ENCODE measurements at regions not wholly inside any gene's neighbourhood (a gene's known extent, or its start where the extent isn't known, plus 50 kb on each side); places are given as distances from the start of the nearest gene placed in this dataset.
"Not testable (repeated sequence)": the region's sequence is repeated elsewhere in the genome, so short reads cannot be mapped to it uniquely, and the experiment has no call there.

GRCh38 chr7:81272176-81272575 is 353.3 kb upstream of the SEMA3C start:
- no peak for DNase-seq

- DNase-seq: no peak
Measured at GRCh38 chr7:81268551-81268950, 349.7 kb upstream of the SEMA3C start.

GRCh38 chr7:81267508-81267907 is 348.7 kb upstream of the SEMA3C start:
- no peak for DNase-seq

- no peak for DNase-seq
Measured at GRCh38 chr7:81264116-81264515, 345.3 kb upstream of the SEMA3C start.

- no peak for DNase-seq
Measured at GRCh38 chr7:81260152-81260551, 341.3 kb upstream of the SEMA3C start.

GRCh38 chr7:81256991-81257390 is 338.1 kb upstream of the SEMA3C start:
- no peak for DNase-seq

GRCh38 chr7:81248420-81248819 is 329.6 kb upstream of the SEMA3C start:
- no peak for DNase-seq

- not testable (repeated sequence) for DNase-seq
Measured at GRCh38 chr7:81247364-81247763, 328.5 kb upstream of the SEMA3C start.

GRCh38 chr7:81245353-81245752 is 326.5 kb upstream of the SEMA3C start:
- no peak for DNase-seq

GRCh38 chr7:81244224-81244623 is 325.4 kb upstream of the SEMA3C start:
- no peak for DNase-seq

GRCh38 chr7:81236560-81236959 is 317.7 kb upstream of the SEMA3C start:
- DNase-seq: no peak

GRCh38 chr7:81235997-81236396 is 317.1 kb upstream of the SEMA3C start:
- no peak for DNase-seq

GRCh38 chr7:81234896-81235295 is 316.0 kb upstream of the SEMA3C start:
- DNase-seq: no peak

GRCh38 chr7:81233208-81233940 is 314.5 kb upstream of the SEMA3C start:
- no peak for DNase-seq

GRCh38 chr7:81232084-81232799 is 313.4 kb upstream of the SEMA3C start:
- DNase-seq: peak; percentile 36

- DNase-seq: peak; percentile 29
Measured at GRCh38 chr7:81231301-81231838, 312.5 kb upstream of the SEMA3C start.

GRCh38 chr7:81226234-81226633 is 307.4 kb upstream of the SEMA3C start:
- DNase-seq: no peak

GRCh38 chr7:81222692-81223091 is 303.8 kb upstream of the SEMA3C start:
- DNase-seq: not testable (repeated sequence)

- no peak for DNase-seq
Measured at GRCh38 chr7:81221527-81222217, 302.8 kb upstream of the SEMA3C start.

GRCh38 chr7:81218480-81219106 is 299.7 kb upstream of the SEMA3C start:
- DNase-seq: no peak

- no peak for DNase-seq
Measured at GRCh38 chr7:81213394-81213793, 294.5 kb upstream of the SEMA3C start.

- no peak for DNase-seq
Measured at GRCh38 chr7:81211934-81212320, 293.1 kb upstream of the SEMA3C start.
